ENCODE measurements at regions not wholly inside any gene's neighbourhood (a gene's known extent, or its start where the extent isn't known, plus 50 kb on each side); places are given as distances from the start of the nearest gene placed in this dataset.

- H3K9me3 ChIP-seq (replicated peaks in 1 of 2; ENCODE audit: control insufficient read depth in 1 of 2, insufficient read depth in 1 of 2, low read length in 2 of 2): no peaks in the 10 kb centered on the region
- H3K36me3 ChIP-seq (replicated peaks in 1 of 2; ENCODE audit: control insufficient read depth in 1 of 2, insufficient read depth in 2 of 2, low read length in 2 of 2): no peaks in the 10 kb centered on the region
- no peak overlapping the region for H3K9ac ChIP-seq (ENCODE audit: insufficient read depth, low read length, poor library complexity, severe bottlenecking)
- no peaks in the 10 kb centered on the region for H4K20me1 ChIP-seq (ENCODE audit: insufficient read depth, low read length)
- no peak overlapping the region for H3K27ac Mint-ChIP-seq
- TF ChIP-seq, protein P1, sequence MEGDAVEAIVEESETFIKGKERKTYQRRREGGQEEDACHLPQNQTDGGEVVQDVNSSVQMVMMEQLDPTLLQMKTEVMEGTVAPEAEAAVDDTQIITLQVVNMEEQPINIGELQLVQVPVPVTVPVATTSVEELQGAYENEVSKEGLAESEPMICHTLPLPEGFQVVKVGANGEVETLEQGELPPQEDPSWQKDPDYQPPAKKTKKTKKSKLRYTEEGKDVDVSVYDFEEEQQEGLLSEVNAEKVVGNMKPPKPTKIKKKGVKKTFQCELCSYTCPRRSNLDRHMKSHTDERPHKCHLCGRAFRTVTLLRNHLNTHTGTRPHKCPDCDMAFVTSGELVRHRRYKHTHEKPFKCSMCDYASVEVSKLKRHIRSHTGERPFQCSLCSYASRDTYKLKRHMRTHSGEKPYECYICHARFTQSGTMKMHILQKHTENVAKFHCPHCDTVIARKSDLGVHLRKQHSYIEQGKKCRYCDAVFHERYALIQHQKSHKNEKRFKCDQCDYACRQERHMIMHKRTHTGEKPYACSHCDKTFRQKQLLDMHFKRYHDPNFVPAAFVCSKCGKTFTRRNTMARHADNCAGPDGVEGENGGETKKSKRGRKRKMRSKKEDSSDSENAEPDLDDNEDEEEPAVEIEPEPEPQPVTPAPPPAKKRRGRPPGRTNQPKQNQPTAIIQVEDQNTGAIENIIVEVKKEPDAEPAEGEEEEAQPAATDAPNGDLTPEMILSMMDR (IDR thresholded peaks at IDR 0.05): no peak
- H3K4me1 Mint-ChIP-seq: no peaks in the 10 kb centered on the region
- H3K4me3 ChIP-seq (replicated peaks in 1 of 3; ENCODE audit: low read depth in 2 of 3, low read length in 3 of 3): no peak overlapping the region
- H3K4me3 Mint-ChIP-seq: no peak overlapping the region
- peaks cover 0 to 8% (median 7%) of the 10 kb centered on the region in 7 donors for H3K9me3 Mint-ChIP-seq
- intact Hi-C loops (cut with micrococcal nuclease): no loop called here
- DNase-seq: no peak
- no peaks in the 10 kb centered on the region for H3K27me3 ChIP-seq (ENCODE audit: control insufficient read depth in 2 of 2, insufficient read depth in 2 of 2, low read length in 2 of 2)
- no peak overlapping the region for H3K4me2 ChIP-seq (replicated peaks; ENCODE audit: extremely low read depth, low read length, poor library complexity, severe bottlenecking)
- no peak overlapping the region for H3K27ac ChIP-seq (ENCODE audit: low read depth in 1 of 2, low read length in 2 of 2)
- H3K4me1 ChIP-seq (ENCODE audit: control insufficient read depth in 1 of 2, insufficient read depth in 2 of 2, low read length in 2 of 2): no peaks in the 10 kb centered on the region
- H2AFZ ChIP-seq (ENCODE audit: insufficient read depth, low read depth, low read length, poor library complexity, severe bottlenecking): no peak overlapping the region
- 94% methylated on average over 2 of the region's 6 CpGs for WGBS (ENCODE audit: insufficient coverage)
- peaks cover 0 to 2% (median 2%) of the 10 kb centered on the region in 3 donors for H3K27me3 Mint-ChIP-seq (ENCODE audit: low read depth in 3 of 3)
- H3K79me2 ChIP-seq (ENCODE audit: insufficient read depth, low read length): no peaks in the 10 kb centered on the region
- no peaks in the 10 kb centered on the region for H3K36me3 Mint-ChIP-seq
These were observed 460.2 kb downstream of the LRATD1 start for GRCh38 chr2:15092691-15093090.

DNA sequence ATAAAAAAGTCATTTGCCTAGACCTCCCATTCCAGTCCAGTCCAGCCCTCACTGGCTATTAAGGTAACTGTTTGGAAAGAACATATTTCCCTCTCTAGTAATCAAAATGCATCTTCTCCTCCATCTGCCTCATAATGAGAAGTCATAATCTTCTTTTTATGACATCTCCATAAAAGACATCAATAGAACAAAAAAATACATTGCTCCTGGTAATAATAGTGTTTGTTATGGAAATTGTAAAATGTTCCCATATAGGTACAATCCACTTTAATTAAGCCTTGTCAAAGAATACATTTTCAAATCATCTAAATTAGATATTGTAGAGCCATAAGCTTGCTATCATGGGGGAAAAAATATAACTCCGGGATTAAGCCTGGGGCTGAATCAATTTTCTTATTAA is 461.6 kb downstream of the LRATD1 start:
- Histone ChIP-seq H3K27me3 (ENCODE audit: control insufficient read depth in 2 of 2, insufficient read depth in 2 of 2, low read length in 2 of 2) (no peaks in the 10 kb centered on the region), H3K4me3 (replicated peaks in 1 of 3; ENCODE audit: low read depth in 2 of 3, low read length in 3 of 3) (no peak overlapping the region), H3K27ac (ENCODE audit: low read depth in 1 of 2, low read length in 2 of 2) (no peak overlapping the region), H3K9ac (ENCODE audit: insufficient read depth, low read length, poor library complexity, severe bottlenecking) (no peak overlapping the region), H3K4me1 (ENCODE audit: control insufficient read depth in 1 of 2, insufficient read depth in 2 of 2, low read length in 2 of 2) (no peaks in the 10 kb centered on the region), H4K20me1 (ENCODE audit: insufficient read depth, low read length) (no peaks in the 10 kb centered on the region), H3K36me3 (replicated peaks in 1 of 2; ENCODE audit: control insufficient read depth in 1 of 2, insufficient read depth in 2 of 2, low read length in 2 of 2) (no peaks in the 10 kb centered on the region), H3K9me3 (replicated peaks in 1 of 2; ENCODE audit: control insufficient read depth in 1 of 2, insufficient read depth in 1 of 2, low read length in 2 of 2) (no peaks in the 10 kb centered on the region), H3K79me2 (ENCODE audit: insufficient read depth, low read length) (no peaks in the 10 kb centered on the region), H2AFZ (ENCODE audit: insufficient read depth, low read depth, low read length, poor library complexity, severe bottlenecking) (no peak overlapping the region), H3K4me2 (replicated peaks; ENCODE audit: extremely low read depth, low read length, poor library complexity, severe bottlenecking) (no peak overlapping the region)
- Mint-ChIP-seq H3K27me3 (ENCODE audit: low read depth in 3 of 3) (peaks cover 0 to 2% (median 2%) of the 10 kb centered on the region in 3 donors), H3K36me3 (no peaks in the 10 kb centered on the region), H3K27ac (no peak overlapping the region), H3K4me1 (no peaks in the 10 kb centered on the region), H3K9me3 (peaks cover 0 to 8% (median 7%) of the 10 kb centered on the region in 7 donors), H3K4me3 (no peak overlapping the region)
- TF ChIP-seq, protein P1 (IDR thresholded peaks at IDR 0.05): no peak
- DNase-seq: no peak
- intact Hi-C loops (cut with micrococcal nuclease): no loop called here
- WGBS (ENCODE audit: insufficient coverage): 100% methylated on average over 1 of the region's 1 CpG
